Epithelial cell of esophagus (primary cell): ENCODE measurements at regions not wholly inside any gene's neighbourhood (a gene's known extent, or its start where the extent isn't known, plus 50 kb on each side); places are given as distances from the start of the nearest gene placed in this dataset.
A peak's percentile ranks its signal among the peaks of the same experiment; 100 is the strongest.

Source experiments
- DNase-seq: peaks from one replicate; pipeline ENCODE4 v3.0.0; 2010; ENCODE audit warnings: low read depth
- H3K4me3 ChIP-seq: 2 replicates; pipeline ENCODE4 v1.5.1; 2011; ENCODE audit warnings: mild to moderate bottlenecking, low read length, control low read depth
- CTCF ChIP-seq: IDR thresholded peaks from 2 replicates; pipeline ENCODE4 v1.5.1; 2011; ENCODE audit warnings: low read depth, mild to moderate bottlenecking, low read length, control low read depth, inconsistent platforms; ENCODE audit not compliant: insufficient read depth; ENCODE audit errors: missing control alignments

- no peak for DNase-seq
- no peak overlapping the region for H3K4me3 ChIP-seq
- no peak for TF ChIP-seq CTCF
Observed at GRCh38 chr10:31103112-31103511, 71.4 kb upstream of the ZNF438 start.

GRCh38 chr10:31112961-31113360, 81.3 kb upstream of the ZNF438 start:
- TF ChIP-seq CTCF, result no peak
- no peak overlapping the region for H3K4me3 ChIP-seq
- DNase-seq, result no peak

- DNase-seq, result peak; percentile 29
Observed at GRCh38 chr10:31116226-31116625, 84.6 kb upstream of the ZNF438 start.

GRCh38 chr10:31118556-31118955, 86.9 kb upstream of the ZNF438 start:
- DNase-seq, result peak; percentile 27
- no peak overlapping the region for H3K4me3 ChIP-seq
- no peak for TF ChIP-seq CTCF

More at GRCh38 chr10:31116226-31116625, 84.6 kb upstream of the ZNF438 start:
- H3K4me3 ChIP-seq, result no peak overlapping the region
- TF ChIP-seq CTCF, result no peak

GRCh38 chr10:31120392-31120791, 88.7 kb upstream of the ZNF438 start:
- DNase-seq, result no peak
- no peak for TF ChIP-seq CTCF
- no peak overlapping the region for H3K4me3 ChIP-seq

- no peak for TF ChIP-seq CTCF
- DNase-seq, result peak; percentile 37
- H3K4me3 ChIP-seq, result no peak overlapping the region
Observed at GRCh38 chr10:31120961-31121685, 89.5 kb upstream of the ZNF438 start.
